Duodenal mucosa (tissue), 2 donors: ENCODE measurements at regions not wholly inside any gene's neighbourhood (a gene's known extent, or its start where the extent isn't known, plus 50 kb on each side); places are given as distances from the start of the nearest gene placed in this dataset.

Experiments used
- H3K27ac ChIP-seq: one replicate; pipeline ENCODE4 v1.7.0; 2013; ENCODE audit warnings: low read depth, low read length
- H3K27me3 ChIP-seq, 2 donors: one replicate each; pipeline ENCODE4 v1.7.0; 2013; ENCODE audit warnings: low read length in 2 of 2, control low read depth in 1 of 2; ENCODE audit not compliant: insufficient read depth in 2 of 2, control insufficient read depth in 1 of 2
- H3K36me3 ChIP-seq, 2 donors: one replicate each; pipeline ENCODE4 v1.7.0; 2013; ENCODE audit warnings: low read length in 2 of 2, control low read depth in 1 of 2; ENCODE audit not compliant: insufficient read depth in 2 of 2, control insufficient read depth in 1 of 2
- H3K4me1 ChIP-seq, 2 donors: one replicate each; pipeline ENCODE4 v1.7.0; 2013; ENCODE audit warnings: low read length in 2 of 2, control low read depth in 1 of 2; ENCODE audit not compliant: insufficient read depth in 2 of 2, control insufficient read depth in 1 of 2
- H3K4me3 ChIP-seq, 2 donors: one replicate each; pipeline ENCODE4 v1.7.0; 2013; ENCODE audit warnings: low read length in 2 of 2, low read depth in 1 of 2
- H3K9ac ChIP-seq, 2 donors: one replicate each; pipeline ENCODE4 v1.7.0; 2013; ENCODE audit warnings: low read length in 2 of 2, low read depth in 1 of 2
- H3K9me3 ChIP-seq, 2 donors: one replicate each; pipeline ENCODE4 v1.7.0; 2013; ENCODE audit warnings: low read length in 2 of 2, control low read depth in 1 of 2; ENCODE audit not compliant: control insufficient read depth in 1 of 2

DNA sequence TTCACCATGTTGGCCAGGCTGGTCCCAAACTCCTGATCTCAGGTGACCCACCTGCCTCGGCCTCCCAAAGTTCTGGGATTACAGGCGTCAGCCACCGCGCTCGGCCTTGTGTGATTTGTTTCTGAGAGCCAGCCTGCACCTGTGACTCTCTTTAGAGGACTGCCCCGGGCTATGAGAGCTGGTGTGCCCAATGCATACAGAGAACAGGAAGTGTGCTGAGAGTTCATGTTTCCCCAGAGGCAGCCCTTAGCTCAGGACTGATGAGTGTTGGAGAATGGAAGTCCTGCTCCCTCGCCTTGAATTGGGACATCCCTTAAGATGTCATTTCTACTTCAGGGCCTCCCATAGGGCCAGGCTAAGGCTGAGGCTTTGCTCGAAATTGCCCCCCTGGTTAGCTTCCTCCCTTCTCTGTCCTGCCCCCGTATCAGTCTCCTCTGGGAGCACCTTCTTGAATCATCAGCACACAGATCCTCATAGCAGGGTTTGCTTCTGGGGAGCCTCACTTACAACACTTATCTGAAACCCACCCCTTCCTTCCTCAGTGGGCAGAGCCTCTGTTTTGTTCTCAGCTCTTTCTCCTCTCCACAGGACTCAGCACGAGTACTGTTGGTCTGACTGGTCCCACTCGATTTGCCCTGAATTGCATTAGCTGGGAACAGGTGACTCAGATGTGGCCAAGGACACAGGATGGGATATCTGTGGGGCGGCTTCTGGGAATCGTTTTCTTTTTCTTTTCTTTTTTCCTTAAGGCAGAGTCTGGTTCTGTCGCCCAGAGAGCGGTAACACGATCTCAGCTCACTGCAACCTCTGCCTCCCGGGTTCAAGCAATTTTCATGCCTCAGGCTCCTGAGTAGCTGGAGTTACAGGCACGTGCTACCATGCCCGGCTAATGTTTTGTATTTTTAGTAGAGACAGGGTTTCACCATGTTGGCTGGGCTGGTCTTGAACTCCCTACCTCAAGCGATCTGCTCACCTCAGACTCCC lies 80.1 kb downstream of the UBIAD1 start:
- no peak overlapping the region for H3K27ac ChIP-seq
- H3K27me3 ChIP-seq = peaks cover 4 to 9% of the 10 kb centered on the region in 2 donors
- H3K4me1 ChIP-seq = no peaks in the 10 kb centered on the region
- H3K36me3 ChIP-seq = no peaks in the 10 kb centered on the region
- no peaks in the 10 kb centered on the region for H3K9me3 ChIP-seq
- H3K4me3 ChIP-seq = no peak overlapping the region
- no peak overlapping the region for H3K9ac ChIP-seq

DNA sequence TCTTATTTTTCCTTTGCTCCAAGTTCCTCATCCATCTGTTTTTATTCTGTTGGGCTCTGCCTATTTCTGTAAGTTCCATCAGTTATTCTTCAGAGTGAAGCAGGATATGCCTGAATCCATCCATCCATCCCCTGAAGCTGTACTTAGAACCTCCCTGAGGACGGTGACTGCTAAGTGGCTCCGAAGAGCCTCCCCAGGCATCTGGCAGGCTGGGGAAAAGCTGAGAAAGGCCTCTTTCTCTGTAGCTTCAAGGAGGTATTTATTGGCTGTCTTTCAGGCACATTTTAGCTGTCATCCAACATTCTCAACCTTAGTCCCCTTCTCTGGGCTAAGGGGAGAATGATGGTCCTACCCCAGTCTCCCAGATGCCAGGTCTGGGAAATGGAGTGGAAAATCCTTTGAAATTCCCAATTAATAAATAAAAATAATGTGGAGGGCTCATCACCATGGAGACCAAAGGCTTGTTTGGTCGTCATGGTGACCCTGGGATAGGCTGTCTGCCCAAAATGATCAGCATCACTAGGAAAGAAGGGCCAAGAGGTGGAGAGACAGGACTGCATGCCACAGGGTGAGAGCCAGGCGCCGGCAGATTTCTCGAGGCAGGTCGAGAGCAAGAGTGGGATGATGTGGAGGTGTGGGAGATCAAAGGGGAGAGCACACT lies 82.0 kb downstream of the UBIAD1 start:
- no peaks in the 10 kb centered on the region for H3K9me3 ChIP-seq
- peaks cover 1 to 9% of the 10 kb centered on the region in 2 donors for H3K27me3 ChIP-seq
- no peak overlapping the region for H3K9ac ChIP-seq
- H3K36me3 ChIP-seq = no peaks in the 10 kb centered on the region
- H3K4me1 ChIP-seq = no peaks in the 10 kb centered on the region
- H3K27ac ChIP-seq = no peak overlapping the region
- H3K4me3 ChIP-seq = no peak overlapping the region

- Histone ChIP-seq H3K27me3 (peaks cover 0 to 9% of the 10 kb centered on the region in 2 donors), H3K36me3 (no peaks in the 10 kb centered on the region), H3K9me3 (no peaks in the 10 kb centered on the region), H3K4me3 (no peak overlapping the region), H3K4me1 (no peaks in the 10 kb centered on the region), H3K9ac (no peak overlapping the region), H3K27ac (no peak overlapping the region)
These were observed 82.8 kb downstream of the UBIAD1 start for GRCh38 chr1:11355559-11356475.

DNA sequence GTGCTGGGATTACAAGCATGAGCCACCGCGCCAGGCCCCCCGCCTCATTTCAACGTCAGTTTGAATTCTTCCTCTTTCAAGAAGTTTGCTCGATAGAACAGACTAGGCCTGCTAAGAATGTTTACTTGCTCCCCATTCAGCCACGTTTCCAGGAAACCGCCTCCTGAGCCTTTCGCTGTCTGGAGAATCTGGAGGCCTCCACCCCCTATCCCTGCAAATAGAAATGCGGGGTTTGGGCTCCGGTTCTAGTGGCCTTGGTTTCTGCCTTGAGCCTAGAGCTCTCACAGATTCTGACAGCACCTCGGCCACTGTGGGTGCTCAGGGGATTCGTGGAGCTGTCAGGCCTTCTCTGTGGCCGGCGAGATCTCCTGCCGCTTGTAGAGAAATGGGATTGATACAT lies 84.3 kb downstream of the UBIAD1 start:
- H3K9me3 ChIP-seq = no peaks in the 10 kb centered on the region
- H3K4me3 ChIP-seq = no peak overlapping the region
- no peak overlapping the region for H3K9ac ChIP-seq
- H3K27me3 ChIP-seq = peaks cover 0 to 9% of the 10 kb centered on the region in 2 donors
- H3K36me3 ChIP-seq = no peaks in the 10 kb centered on the region
- H3K27ac ChIP-seq = no peak overlapping the region
- no peaks in the 10 kb centered on the region for H3K4me1 ChIP-seq

- Histone ChIP-seq H3K4me1 (no peaks in the 10 kb centered on the region), H3K27me3 (peaks cover 0 to 9% of the 10 kb centered on the region in 2 donors), H3K9me3 (no peaks in the 10 kb centered on the region), H3K9ac (no peak overlapping the region), H3K27ac (no peak overlapping the region), H3K36me3 (no peaks in the 10 kb centered on the region), H3K4me3 (no peak overlapping the region)
These were observed 86.0 kb downstream of the UBIAD1 start for GRCh38 chr1:11358984-11359383.

- Histone ChIP-seq H3K36me3 (no peaks in the 10 kb centered on the region), H3K4me1 (no peaks in the 10 kb centered on the region), H3K9ac (no peak overlapping the region), H3K4me3 (no peak overlapping the region), H3K27me3 (no peaks in the 10 kb centered on the region), H3K9me3 (no peaks in the 10 kb centered on the region), H3K27ac (no peak overlapping the region)
These were observed 89.6 kb downstream of the UBIAD1 start for GRCh38 chr1:11362547-11363021.

DNA sequence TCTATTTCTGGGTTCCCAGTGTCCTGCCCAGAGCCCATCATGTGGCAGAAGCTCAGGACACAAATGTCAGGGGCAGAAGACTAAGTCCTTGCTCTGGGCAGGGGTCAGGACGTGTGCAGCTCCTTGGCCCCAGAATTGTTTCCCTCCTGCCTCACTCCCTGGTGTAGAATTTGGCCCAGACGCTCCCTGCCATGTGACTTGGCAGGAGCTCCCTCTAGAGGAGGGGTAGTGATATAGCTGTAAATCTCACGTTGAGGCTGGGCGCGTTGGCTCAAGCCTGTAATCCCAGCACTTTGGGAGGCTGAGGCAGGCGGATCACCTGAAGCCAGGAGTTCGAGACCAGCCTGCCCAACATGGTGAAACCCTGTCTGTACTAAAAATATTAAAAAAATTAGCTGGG lies 91.2 kb downstream of the UBIAD1 start:
- Histone ChIP-seq H3K36me3 (no peaks in the 10 kb centered on the region), H3K27ac (no peak overlapping the region), H3K9ac (no peak overlapping the region), H3K4me3 (no peak overlapping the region), H3K27me3 (no peaks in the 10 kb centered on the region), H3K4me1 (no peaks in the 10 kb centered on the region), H3K9me3 (no peaks in the 10 kb centered on the region)

GRCh38 chr1:11365744-11366387 lies 92.9 kb downstream of the UBIAD1 start:
- Histone ChIP-seq H3K36me3 (no peaks in the 10 kb centered on the region), H3K9me3 (no peaks in the 10 kb centered on the region), H3K4me1 (no peaks in the 10 kb centered on the region), H3K27ac (no peak overlapping the region), H3K27me3 (peaks cover 0 to 5% of the 10 kb centered on the region in 2 donors), H3K9ac (no peak overlapping the region), H3K4me3 (no peak overlapping the region)

- no peak overlapping the region for H3K27ac ChIP-seq
- H3K9me3 ChIP-seq = no peaks in the 10 kb centered on the region
- no peaks in the 10 kb centered on the region for H3K36me3 ChIP-seq
- no peak overlapping the region for H3K4me3 ChIP-seq
- H3K9ac ChIP-seq = no peak overlapping the region
- H3K4me1 ChIP-seq = no peaks in the 10 kb centered on the region
- H3K27me3 ChIP-seq = peaks cover 7 to 12% of the 10 kb centered on the region in 2 donors
These were observed 100.3 kb downstream of the UBIAD1 start for GRCh38 chr1:11373029-11373894.
